Middle frontal gyrus (tissue), 1 donor: ENCODE measurements at regions not wholly inside any gene's neighbourhood (a gene's known extent, or its start where the extent isn't known, plus 50 kb on each side); places are given as distances from the start of the nearest gene placed in this dataset.
"Not testable (repeated sequence)": the region's sequence is repeated elsewhere in the genome, so short reads cannot be mapped to it uniquely, and the experiment has no call there.

Experiments
- DNase-seq: peaks from one replicate; pipeline ENCODE4 v3.0.0-alpha.2; 2015; ENCODE audit warnings: low spot score; ENCODE audit errors: extremely low spot score

- no peak for DNase-seq
These were observed 397.0 kb downstream of the DOK5 start for GRCh38 chr20:54872440-54872839.

- DNase-seq: no peak
These were observed 394.4 kb downstream of the DOK5 start for GRCh38 chr20:54869765-54870164.

- no peak for DNase-seq
These were observed 389.9 kb downstream of the DOK5 start for GRCh38 chr20:54865273-54865672.

GRCh38 chr20:54860716-54861115 is 385.3 kb downstream of the DOK5 start:
- no peak for DNase-seq

- no peak for DNase-seq
These were observed 380.8 kb downstream of the DOK5 start for GRCh38 chr20:54856202-54856601.

- no peak for DNase-seq
These were observed 374.3 kb downstream of the DOK5 start for GRCh38 chr20:54849741-54850140.

GRCh38 chr20:54848984-54849538 is 373.7 kb downstream of the DOK5 start:
- no peak for DNase-seq

GRCh38 chr20:54848262-54848661 is 372.9 kb downstream of the DOK5 start:
- no peak for DNase-seq

GRCh38 chr20:54846948-54847347 is 371.6 kb downstream of the DOK5 start:
- DNase-seq: no peak

GRCh38 chr20:54844346-54844745 is 369.0 kb downstream of the DOK5 start:
- no peak for DNase-seq

- DNase-seq: no peak
These were observed 368.5 kb downstream of the DOK5 start for GRCh38 chr20:54843865-54844264.

- DNase-seq: no peak
These were observed 368.0 kb downstream of the DOK5 start for GRCh38 chr20:54843431-54843830.

- no peak for DNase-seq
These were observed 363.8 kb downstream of the DOK5 start for GRCh38 chr20:54839224-54839623.

GRCh38 chr20:54837226-54837625 is 361.8 kb downstream of the DOK5 start:
- no peak for DNase-seq

GRCh38 chr20:54822386-54822785 is 347.0 kb downstream of the DOK5 start:
- no peak for DNase-seq

- no peak for DNase-seq
These were observed 345.0 kb downstream of the DOK5 start for GRCh38 chr20:54820392-54820791.

GRCh38 chr20:54806462-54806861 is 331.1 kb downstream of the DOK5 start:
- no peak for DNase-seq

- DNase-seq: no peak
These were observed 319.5 kb downstream of the DOK5 start for GRCh38 chr20:54794874-54795273.

GRCh38 chr20:54794110-54794509 is 318.7 kb downstream of the DOK5 start:
- DNase-seq: no peak

GRCh38 chr20:54793291-54793992 is 318.0 kb downstream of the DOK5 start:
- no peak for DNase-seq

GRCh38 chr20:54792688-54793087 is 317.3 kb downstream of the DOK5 start:
- DNase-seq: no peak

- DNase-seq: not testable (repeated sequence)
These were observed 312.9 kb downstream of the DOK5 start for GRCh38 chr20:54788260-54788659.

- DNase-seq: not testable (repeated sequence)
These were observed 307.4 kb downstream of the DOK5 start for GRCh38 chr20:54782758-54783157.
